Smooth muscle cell (in vitro differentiated cells): ENCODE measurements at regions not wholly inside any gene's neighbourhood (a gene's known extent, or its start where the extent isn't known, plus 50 kb on each side); places are given as distances from the start of the nearest gene placed in this dataset.

Experiments used
- DNase-seq: peaks from one replicate; lab custom pipeline; 2025; ENCODE audit not compliant: unreplicated experiment; lab: John Stamatoyannopoulos, UW
- H2AFZ ChIP-seq: fragments of 200-600 bp; sonication (generic); 2 replicates; pipeline ENCODE4 v1.6.0; 2016; ENCODE audit warnings: antibody characterized with exemption, low read depth, mild to moderate bottlenecking
- H3F3A ChIP-seq: fragments of 200-600 bp; sonication (generic); 2 replicates; pipeline ENCODE4 v1.6.0; 2017; ENCODE audit warnings: antibody characterized with exemption, low read depth
- H3K27ac ChIP-seq: fragments of 200-600 bp; sonication (generic); 2 replicates; pipeline ENCODE4 v1.5.1; 2016; ENCODE audit warnings: low read depth, mild to moderate bottlenecking
- H3K27me3 ChIP-seq: fragments of 200-600 bp; sonication (generic); 2 replicates; pipeline ENCODE4 v1.6.1; 2016; ENCODE audit warnings: low read depth, mild to moderate bottlenecking
- H3K36me3 ChIP-seq: fragments of 200-600 bp; sonication (generic); 2 replicates; pipeline ENCODE4 v1.5.1; 2016; ENCODE audit warnings: low read depth
- H3K4me1 ChIP-seq: fragments of 200-600 bp; sonication (generic); 2 replicates; pipeline ENCODE4 v1.5.1; 2016; ENCODE audit warnings: low read depth
- H3K4me2 ChIP-seq: fragments of 200-600 bp; sonication (generic); 2 replicates; pipeline ENCODE4 v1.6.0; 2016; ENCODE audit warnings: mild to moderate bottlenecking
- H3K4me3 ChIP-seq: fragments of 200-600 bp; sonication (generic); 2 replicates; pipeline ENCODE4 v1.5.1; 2016; ENCODE audit warnings: mild to moderate bottlenecking
- H3K79me2 ChIP-seq: fragments of 200-600 bp; sonication (generic); 2 replicates; pipeline ENCODE4 v1.6.0; 2016; ENCODE audit warnings: low read depth, mild to moderate bottlenecking
- H3K9ac ChIP-seq: fragments of 200-600 bp; sonication (generic); 2 replicates; pipeline ENCODE4 v1.6.0; 2016; ENCODE audit warnings: low read depth
- H3K9me3 ChIP-seq: fragments of 200-600 bp; sonication (generic); replicated peaks from 2 replicates; pipeline ENCODE4 v1.5.1; 2016; ENCODE audit warnings: low read depth
- H4K20me1 ChIP-seq: fragments of 200-600 bp; sonication (generic); 2 replicates; pipeline ENCODE4 v1.6.0; 2016; ENCODE audit warnings: low read depth
- WGBS: methylation state at CpG from one replicate; pipeline ENCODE4 v1.1.7; 2016; ENCODE audit warnings: low lambda C conversion rate; 5-methylcytosine and 5-hydroxymethylcytosine counted together
- TF ChIP-seq, protein P1 (sequence below): fragments of 200-600 bp; sonication (generic); IDR thresholded peaks from 2 replicates; pipeline ENCODE4 v1.5.1; 2017; ENCODE audit warnings: borderline replicate concordance, mild to moderate bottlenecking, antibody characterized with exemption; ENCODE audit not compliant: insufficient read depth, poor library complexity, severe bottlenecking

DNA sequence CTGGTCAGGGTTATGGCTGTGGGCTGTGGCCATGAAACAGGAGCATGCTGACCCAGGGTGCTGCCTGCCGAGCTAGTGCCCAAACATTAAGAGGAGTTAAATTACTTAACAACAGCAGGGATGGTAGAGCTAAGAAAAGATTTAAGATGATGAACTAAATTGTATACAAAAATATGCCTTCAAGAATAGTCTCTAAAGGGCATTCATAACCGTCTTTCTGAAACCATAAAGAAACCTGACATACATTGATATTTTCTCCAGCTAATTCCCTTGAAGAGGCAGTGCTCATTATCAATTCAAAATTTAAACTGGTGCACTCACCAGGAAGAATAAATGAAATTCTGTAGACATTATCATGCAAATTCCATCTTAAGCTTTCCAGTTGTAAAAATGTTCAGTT lies 265.8 kb upstream of the TAC1 start:
- H3K27me3 ChIP-seq = peaks cover 32% of the 10 kb centered on the region
- H3K27ac ChIP-seq = no peak overlapping the region
- peak overlapping the region; percentile 39 for H3K4me2 ChIP-seq
- H3K4me1 ChIP-seq = no peaks in the 10 kb centered on the region
- WGBS = 59% methylated on average over 2 of the region's 2 CpGs
- no peak for DNase-seq
- H3K79me2 ChIP-seq = no peaks in the 10 kb centered on the region
- H2AFZ ChIP-seq = no peak overlapping the region
- TF ChIP-seq, protein P1, sequence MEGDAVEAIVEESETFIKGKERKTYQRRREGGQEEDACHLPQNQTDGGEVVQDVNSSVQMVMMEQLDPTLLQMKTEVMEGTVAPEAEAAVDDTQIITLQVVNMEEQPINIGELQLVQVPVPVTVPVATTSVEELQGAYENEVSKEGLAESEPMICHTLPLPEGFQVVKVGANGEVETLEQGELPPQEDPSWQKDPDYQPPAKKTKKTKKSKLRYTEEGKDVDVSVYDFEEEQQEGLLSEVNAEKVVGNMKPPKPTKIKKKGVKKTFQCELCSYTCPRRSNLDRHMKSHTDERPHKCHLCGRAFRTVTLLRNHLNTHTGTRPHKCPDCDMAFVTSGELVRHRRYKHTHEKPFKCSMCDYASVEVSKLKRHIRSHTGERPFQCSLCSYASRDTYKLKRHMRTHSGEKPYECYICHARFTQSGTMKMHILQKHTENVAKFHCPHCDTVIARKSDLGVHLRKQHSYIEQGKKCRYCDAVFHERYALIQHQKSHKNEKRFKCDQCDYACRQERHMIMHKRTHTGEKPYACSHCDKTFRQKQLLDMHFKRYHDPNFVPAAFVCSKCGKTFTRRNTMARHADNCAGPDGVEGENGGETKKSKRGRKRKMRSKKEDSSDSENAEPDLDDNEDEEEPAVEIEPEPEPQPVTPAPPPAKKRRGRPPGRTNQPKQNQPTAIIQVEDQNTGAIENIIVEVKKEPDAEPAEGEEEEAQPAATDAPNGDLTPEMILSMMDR = no peak
- H3K4me3 ChIP-seq = no peak overlapping the region
- no peak overlapping the region for H3K9ac ChIP-seq
- H4K20me1 ChIP-seq = no peaks in the 10 kb centered on the region
- H3K36me3 ChIP-seq = no peaks in the 10 kb centered on the region
- H3K9me3 ChIP-seq = no peaks in the 10 kb centered on the region
- H3F3A ChIP-seq = no peaks in the 10 kb centered on the region

DNA sequence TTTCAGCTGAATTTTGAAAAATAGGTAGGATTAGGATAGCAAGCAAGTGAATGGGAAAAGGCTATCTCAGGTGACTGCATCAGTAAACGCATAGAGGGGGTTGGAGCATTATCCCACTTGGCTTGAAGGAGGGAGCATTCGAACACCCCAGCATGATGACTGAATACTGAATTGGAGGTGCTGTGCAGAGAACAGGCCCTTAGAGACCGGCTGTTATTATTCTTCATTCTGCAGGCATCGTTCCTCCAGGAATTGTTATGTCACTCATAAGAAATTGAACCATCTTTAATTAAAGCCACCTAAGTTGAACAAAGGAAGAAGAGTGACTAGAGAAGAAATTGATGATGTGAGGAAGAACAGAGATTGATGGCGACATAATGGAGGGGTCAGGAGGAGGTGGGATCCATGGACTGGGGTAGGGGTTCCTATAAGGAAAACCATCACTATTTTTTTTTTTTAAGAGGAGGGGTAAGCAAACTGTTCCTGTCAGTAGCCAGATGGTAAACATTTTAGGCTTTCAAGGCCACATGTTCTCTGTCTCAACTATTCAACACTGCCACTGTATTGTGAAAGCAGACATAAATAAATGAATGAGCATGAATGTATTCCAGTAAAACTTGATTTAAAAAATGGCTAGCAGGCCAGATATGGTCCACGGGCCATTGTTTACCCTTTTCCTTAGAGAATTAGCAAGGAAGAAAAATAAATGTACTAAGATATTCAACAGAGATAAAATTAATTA lies 264.7 kb upstream of the TAC1 start:
- Histone ChIP-seq H3F3A (no peaks in the 10 kb centered on the region), H3K27ac (no peak overlapping the region), H3K36me3 (no peaks in the 10 kb centered on the region), H3K27me3 (peaks cover 43% of the 10 kb centered on the region), H3K4me3 (no peak overlapping the region), H3K4me1 (no peaks in the 10 kb centered on the region), H3K79me2 (no peaks in the 10 kb centered on the region), H3K4me2 (no peak overlapping the region), H3K9me3 (no peaks in the 10 kb centered on the region), H3K9ac (no peak overlapping the region), H2AFZ (no peak overlapping the region), H4K20me1 (no peaks in the 10 kb centered on the region)
- TF ChIP-seq, protein P1 = no peak
- DNase-seq = no peak
- WGBS = 85% methylated on average over 6 of the region's 6 CpGs

DNA sequence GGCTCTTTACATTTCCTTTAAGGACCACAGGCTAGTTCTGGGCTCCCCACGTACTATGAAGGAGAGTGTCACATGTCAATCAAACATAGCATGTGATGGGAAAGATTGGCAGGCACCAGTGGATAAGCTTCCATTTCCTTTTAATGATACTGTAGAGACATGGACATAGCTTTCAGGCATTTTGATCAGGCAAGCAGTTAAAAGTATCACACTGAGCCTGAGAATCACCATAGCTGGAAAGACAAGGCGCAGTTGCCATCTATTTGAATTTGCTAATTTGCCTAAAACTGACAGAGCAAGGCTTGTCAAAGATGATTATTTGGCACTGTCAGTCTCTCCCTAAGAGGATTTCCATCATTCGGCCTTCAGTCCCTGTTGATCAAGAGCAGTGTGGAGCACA lies 263.4 kb upstream of the TAC1 start:
- Histone ChIP-seq H4K20me1 (no peaks in the 10 kb centered on the region), H3K4me3 (no peak overlapping the region), H3K27me3 (peaks cover 56% of the 10 kb centered on the region), H3K27ac (no peak overlapping the region), H3K4me1 (no peaks in the 10 kb centered on the region), H3K9ac (no peak overlapping the region), H3K9me3 (no peaks in the 10 kb centered on the region), H3K4me2 (no peak overlapping the region), H2AFZ (no peak overlapping the region), H3K79me2 (no peaks in the 10 kb centered on the region), H3K36me3 (no peaks in the 10 kb centered on the region), H3F3A (no peaks in the 10 kb centered on the region)
- DNase-seq = no peak
- TF ChIP-seq, protein P1 = no peak
- 94% methylated on average over 3 of the region's 3 CpGs for WGBS

DNA sequence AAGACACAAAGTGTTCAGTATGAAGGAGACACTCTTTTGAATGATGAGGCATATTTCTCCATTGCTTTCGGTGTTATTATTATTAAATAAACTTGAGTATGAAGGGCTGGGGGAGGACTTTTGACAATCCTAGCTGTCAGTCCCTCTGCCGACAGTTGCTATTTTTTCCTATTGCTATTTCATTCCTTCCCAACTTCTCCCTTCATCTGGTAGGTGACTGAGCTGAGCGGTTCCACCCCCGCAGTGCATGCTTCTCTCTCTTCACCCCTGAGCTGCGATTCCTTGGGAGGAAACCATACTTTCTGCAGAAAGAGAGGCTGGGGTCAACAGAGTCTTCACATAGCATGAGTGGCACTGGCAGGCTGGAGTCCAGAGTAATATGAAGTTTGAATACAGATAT lies 261.2 kb upstream of the TAC1 start:
- Histone ChIP-seq H3K79me2 (no peaks in the 10 kb centered on the region), H2AFZ (no peak overlapping the region), H3K27me3 (peaks cover 79% of the 10 kb centered on the region), H3K9ac (no peak overlapping the region), H3K4me2 (no peak overlapping the region), H4K20me1 (no peaks in the 10 kb centered on the region), H3F3A (no peaks in the 10 kb centered on the region), H3K4me1 (no peaks in the 10 kb centered on the region), H3K27ac (no peak overlapping the region), H3K36me3 (no peaks in the 10 kb centered on the region), H3K9me3 (no peaks in the 10 kb centered on the region), H3K4me3 (no peak overlapping the region)
- WGBS = 83% methylated on average over 5 of the region's 5 CpGs
- TF ChIP-seq, protein P1 = no peak
- no peak for DNase-seq
